Astrocyte (in vitro differentiated cells and primary cell): ENCODE measurements at regions not wholly inside any gene's neighbourhood (a gene's known extent, or its start where the extent isn't known, plus 50 kb on each side); places are given as distances from the start of the nearest gene placed in this dataset.

Experiments
- CTCF ChIP-seq: IDR thresholded peaks from 2 replicates; pipeline ENCODE4 v1.5.1; 2011; ENCODE audit warnings: low read depth, mild to moderate bottlenecking, inconsistent platforms, low read length, moderate library complexity; ENCODE audit not compliant: insufficient read depth
- EZH2 ChIP-seq: IDR thresholded peaks from 2 replicates; pipeline ENCODE4 v1.6.1; 2012; ENCODE audit warnings: mild to moderate bottlenecking, low read length, inconsistent platforms; ENCODE audit not compliant: insufficient read depth

- TF ChIP-seq CTCF = no peak
- no peak for TF ChIP-seq EZH2
These were observed 610.0 kb upstream of the LCORL start for GRCh38 chr4:18631586-18631985.
